ACC112 (cell line): ENCODE measurements at regions not wholly inside any gene's neighbourhood (a gene's known extent, or its start where the extent isn't known, plus 50 kb on each side); places are given as distances from the start of the nearest gene placed in this dataset.
"Not testable (repeated sequence)": the region's sequence is repeated elsewhere in the genome, so short reads cannot be mapped to it uniquely, and the experiment has no call there.

ENCODE experiments used
- H2AFZ ChIP-seq: fragments of 200-600 bp; sonication (generic); one replicate; pipeline ENCODE4 v1.6.0; 2017; ENCODE audit warnings: antibody characterized with exemption, low read length; ENCODE audit not compliant: unreplicated experiment
- H3K27ac ChIP-seq: fragments of 200-600 bp; sonication (generic); 2 replicates; pipeline ENCODE4 v1.5.1; 2014; ENCODE audit warnings: low read depth, mild to moderate bottlenecking, antibody characterized with exemption, low read length, moderate library complexity
- H3K27me3 ChIP-seq: fragments of 200-600 bp; sonication (generic); 2 replicates; pipeline ENCODE4 v1.6.1; 2014; ENCODE audit warnings: mild to moderate bottlenecking, antibody characterized with exemption, low read length, moderate library complexity, mixed read lengths; ENCODE audit not compliant: insufficient read depth
- H3K36me3 ChIP-seq: fragments of 200-600 bp; sonication (generic); 2 replicates; pipeline ENCODE4 v1.6.1; 2016; ENCODE audit warnings: mild to moderate bottlenecking, antibody characterized with exemption, low read length, moderate library complexity, mixed read lengths; ENCODE audit not compliant: insufficient read depth
- H3K4me1 ChIP-seq: fragments of 200-600 bp; sonication (generic); one replicate; pipeline ENCODE4 v1.6.1; 2016; ENCODE audit warnings: low read length, mixed read lengths; ENCODE audit not compliant: insufficient read depth, unreplicated experiment, control insufficient read depth
- H3K4me3 ChIP-seq: fragments of 200-600 bp; sonication (generic); 2 replicates; pipeline ENCODE4 v1.5.1; 2014; ENCODE audit warnings: mild to moderate bottlenecking, low read depth, low read length
- H3K79me2 ChIP-seq: fragments of 200-600 bp; sonication (generic); one replicate; pipeline ENCODE4 v1.6.0; 2016; ENCODE audit warnings: low read length; ENCODE audit not compliant: control insufficient read depth, unreplicated experiment, insufficient read depth

DNA sequence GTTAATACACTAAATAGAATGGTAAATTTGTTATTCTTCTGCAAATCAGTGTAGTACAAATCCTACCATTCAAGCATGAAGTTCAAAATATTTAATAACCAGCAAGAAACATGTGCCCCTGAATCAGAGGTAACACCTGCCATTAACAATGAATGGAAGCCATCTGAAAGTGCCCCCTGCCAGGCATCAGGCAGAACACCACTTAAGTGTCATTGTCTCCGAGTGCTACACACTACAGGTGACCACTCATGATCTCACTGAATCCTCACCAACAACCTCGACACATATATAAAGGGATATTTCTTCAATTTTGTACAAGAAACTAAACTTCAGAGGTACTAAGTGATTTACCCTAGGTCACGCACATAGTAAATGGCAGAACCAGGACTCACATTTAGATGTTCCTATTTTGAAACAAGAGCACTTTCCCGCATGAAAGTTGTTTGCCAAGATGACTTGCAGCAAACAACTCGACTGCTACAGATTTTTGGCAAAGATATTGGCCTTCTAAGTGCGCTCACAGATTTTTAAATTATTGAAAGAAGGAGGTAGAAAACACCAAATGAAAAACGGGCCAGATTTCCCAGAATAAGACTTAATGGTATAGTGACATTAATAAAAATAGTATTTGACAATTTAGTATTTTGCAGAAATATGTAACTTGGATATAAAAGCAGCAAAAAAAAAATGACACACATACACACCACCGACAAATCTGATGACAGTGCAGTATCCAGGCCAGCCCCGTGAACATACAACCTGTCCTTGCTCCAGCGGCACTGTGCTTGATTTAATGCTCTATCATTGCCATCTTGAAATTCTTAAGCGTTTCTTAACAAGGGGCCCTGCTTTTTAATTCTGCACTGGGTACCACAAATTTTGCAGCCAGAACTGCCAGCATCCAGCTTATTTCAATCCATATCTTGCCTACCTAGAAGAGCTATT, 274.5 kb downstream of the ALDH8A1 start:
- Histone ChIP-seq H3K4me3 (no peak overlapping the region), H3K36me3 (no peaks in the 10 kb centered on the region), H2AFZ (no peak overlapping the region), H3K27ac (no peak overlapping the region), H3K27me3 (no peaks in the 10 kb centered on the region), H3K79me2 (no peaks in the 10 kb centered on the region), H3K4me1 (peaks cover 23% of the 10 kb centered on the region)

DNA sequence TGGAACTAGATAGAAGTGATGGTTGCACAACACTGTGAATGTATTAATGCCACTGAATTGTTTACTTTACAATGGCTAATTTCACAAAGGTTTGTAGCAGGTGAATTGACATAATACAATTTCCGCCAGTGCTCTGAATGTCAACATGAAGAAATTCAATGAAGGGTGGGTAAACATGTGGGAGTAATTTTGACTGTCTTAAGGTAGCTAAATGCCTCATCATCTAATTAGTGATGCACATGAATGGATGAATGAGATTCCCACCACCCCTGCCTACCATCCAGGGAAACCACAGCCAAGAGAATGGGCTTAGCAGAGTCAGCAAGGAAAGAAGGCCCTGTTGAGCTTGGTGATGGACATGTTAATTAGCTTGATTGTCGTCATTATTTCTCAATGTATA, 275.3 kb downstream of the ALDH8A1 start:
- Histone ChIP-seq H3K4me3 (no peak overlapping the region), H2AFZ (no peak overlapping the region), H3K27me3 (no peaks in the 10 kb centered on the region), H3K4me1 (peaks cover 23% of the 10 kb centered on the region), H3K79me2 (no peaks in the 10 kb centered on the region), H3K36me3 (no peaks in the 10 kb centered on the region), H3K27ac (no peak overlapping the region)

DNA sequence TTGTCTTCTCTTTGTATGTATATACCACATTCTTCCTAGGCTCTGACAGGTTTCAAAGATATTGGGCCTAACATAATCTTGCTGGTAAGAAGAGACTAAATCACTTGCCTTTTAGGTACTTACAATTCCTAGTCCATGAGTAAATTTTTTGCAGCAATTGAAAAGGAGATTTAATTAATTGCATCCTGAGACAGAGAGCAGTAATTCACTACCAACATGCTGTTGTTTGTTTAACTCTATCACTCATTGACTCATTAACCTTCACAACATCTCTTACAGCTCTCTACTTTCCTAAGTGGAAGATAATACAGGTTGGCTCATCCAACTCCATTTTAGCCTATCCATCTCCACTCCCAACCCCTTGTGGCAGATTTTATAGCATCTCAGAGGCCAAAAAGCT, 280.4 kb downstream of the ALDH8A1 start:
- no peak overlapping the region for H2AFZ ChIP-seq
- H3K36me3 ChIP-seq = no peaks in the 10 kb centered on the region
- H3K79me2 ChIP-seq = no peaks in the 10 kb centered on the region
- no peak overlapping the region for H3K4me3 ChIP-seq
- peaks cover 5% of the 10 kb centered on the region for H3K4me1 ChIP-seq
- no peaks in the 10 kb centered on the region for H3K27me3 ChIP-seq
- no peak overlapping the region for H3K27ac ChIP-seq

DNA sequence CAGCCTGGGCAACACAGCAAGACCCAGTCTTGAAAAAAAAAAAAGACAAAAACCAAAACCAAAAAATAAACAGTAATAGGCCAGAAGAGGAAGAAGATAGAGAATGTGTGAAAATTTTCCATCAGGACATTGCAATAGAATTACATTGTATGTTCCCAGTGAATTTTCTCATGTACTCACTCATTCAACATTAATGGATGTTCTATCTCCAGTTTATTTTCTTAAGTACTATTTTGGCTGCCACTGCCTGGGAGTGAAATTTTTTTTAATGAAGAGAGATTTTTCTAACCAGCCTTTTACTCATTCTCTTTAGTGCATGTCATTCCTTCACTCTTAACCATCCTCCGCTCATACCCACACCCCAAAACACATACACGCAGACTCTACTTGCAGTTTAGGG, 282.8 kb downstream of the ALDH8A1 start:
- Histone ChIP-seq H3K36me3 (no peaks in the 10 kb centered on the region), H3K27ac (no peak overlapping the region), H3K4me1 (no peaks in the 10 kb centered on the region), H3K4me3 (no peak overlapping the region), H3K27me3 (no peaks in the 10 kb centered on the region), H2AFZ (no peak overlapping the region), H3K79me2 (no peaks in the 10 kb centered on the region)

DNA sequence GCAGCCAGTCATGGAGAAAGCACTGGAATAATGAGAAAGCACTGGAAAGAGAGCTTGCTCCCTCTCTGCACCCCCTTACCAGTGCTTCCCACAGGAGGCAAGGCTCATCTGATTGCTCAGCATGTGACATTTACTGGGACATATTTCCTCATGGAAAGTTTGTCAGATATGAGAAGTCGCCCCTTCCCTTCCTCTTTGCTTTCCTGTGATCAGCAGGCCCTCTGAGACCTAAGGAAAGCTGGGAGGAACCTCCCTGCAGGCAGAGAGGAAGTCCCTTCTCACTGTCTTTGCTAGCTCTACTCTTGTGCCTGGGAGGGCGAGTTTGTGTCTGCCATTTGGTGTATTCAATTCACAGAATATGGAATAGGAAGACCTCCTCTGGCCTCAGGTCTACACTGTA, 283.8 kb downstream of the ALDH8A1 start:
- no peak overlapping the region for H3K27ac ChIP-seq

DNA sequence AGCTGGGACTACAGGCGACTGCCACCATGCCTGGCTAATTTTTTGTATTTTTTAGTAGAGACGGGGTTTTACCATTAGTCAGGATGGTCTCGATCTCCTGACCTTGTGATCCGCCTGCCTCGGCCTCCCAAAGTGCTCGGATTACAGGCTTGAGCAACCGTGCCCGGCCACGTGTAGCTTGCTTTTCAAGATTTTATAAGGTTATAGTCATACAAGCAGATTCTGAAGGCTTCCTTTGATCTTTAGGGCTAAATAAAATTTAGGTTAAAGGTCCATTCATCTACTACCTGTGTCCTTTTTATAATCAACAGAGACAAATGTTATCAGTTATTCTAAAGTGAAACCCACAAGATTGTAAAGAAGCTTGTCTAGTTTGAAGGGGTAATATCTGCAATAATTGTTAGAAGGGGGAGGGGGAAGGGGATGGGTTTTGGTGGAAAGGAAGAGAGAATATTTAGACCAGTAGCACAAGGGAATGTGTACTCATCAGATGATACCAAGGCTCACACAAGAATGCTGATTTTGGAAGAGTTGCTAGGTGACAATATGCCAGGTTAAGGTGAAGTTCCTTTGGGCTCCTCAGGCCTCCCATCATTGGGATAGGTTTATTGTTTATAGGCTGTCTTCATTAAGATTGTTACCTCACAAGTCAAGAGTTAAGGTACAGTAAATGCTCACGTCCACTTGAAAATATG, 284.7 kb downstream of the ALDH8A1 start:
- H3K27me3 ChIP-seq = no peaks in the 10 kb centered on the region
- no peaks in the 10 kb centered on the region for H3K36me3 ChIP-seq
- no peak overlapping the region for H3K4me3 ChIP-seq
- H3K79me2 ChIP-seq = no peaks in the 10 kb centered on the region
- H2AFZ ChIP-seq = no peak overlapping the region
- no peak overlapping the region for H3K27ac ChIP-seq
- no peaks in the 10 kb centered on the region for H3K4me1 ChIP-seq

More for the DNA sequence above, 283.8 kb downstream of the ALDH8A1 start:
- Histone ChIP-seq H3K4me3 (no peak overlapping the region), H3K27me3 (no peaks in the 10 kb centered on the region), H3K79me2 (no peaks in the 10 kb centered on the region), H3K36me3 (no peaks in the 10 kb centered on the region), H3K4me1 (no peaks in the 10 kb centered on the region), H2AFZ (no peak overlapping the region)

DNA sequence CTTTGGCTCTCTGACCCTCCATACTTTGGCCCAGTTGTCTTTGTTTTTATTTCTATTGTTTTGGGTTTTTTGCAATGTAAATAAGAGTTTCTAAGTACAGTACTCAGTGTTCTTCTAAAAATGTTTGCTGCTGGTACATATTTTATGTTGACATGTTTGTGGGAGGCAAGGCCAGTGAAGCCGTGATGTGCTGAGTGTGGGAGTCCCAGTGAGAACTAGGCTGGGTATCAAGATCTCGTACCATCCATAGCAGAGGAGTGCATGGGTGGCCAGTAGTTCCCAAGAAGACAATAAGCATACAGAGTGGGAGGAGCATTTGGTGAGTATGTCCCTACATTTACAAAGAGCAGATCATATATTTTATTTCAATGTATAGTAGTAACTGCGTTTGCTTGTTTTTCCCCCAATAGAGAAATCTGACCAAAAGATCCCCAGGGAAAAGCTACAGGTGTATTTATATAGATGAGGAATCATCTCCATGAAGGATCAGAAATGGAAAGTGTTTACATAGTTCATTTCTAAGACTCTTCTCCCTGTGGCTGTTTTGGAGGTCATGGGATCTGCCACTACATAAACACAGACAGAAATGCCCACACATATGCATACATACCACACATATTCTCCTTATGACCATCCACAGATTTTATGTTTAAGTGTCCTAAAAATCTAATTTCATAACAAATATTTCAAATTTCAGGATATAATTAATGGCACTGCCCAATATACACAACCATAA, 285.9 kb downstream of the ALDH8A1 start:
- H3K4me1 ChIP-seq = no peaks in the 10 kb centered on the region
- H3K79me2 ChIP-seq = no peaks in the 10 kb centered on the region
- no peak overlapping the region for H3K27ac ChIP-seq
- H2AFZ ChIP-seq = no peak overlapping the region
- H3K4me3 ChIP-seq = no peak overlapping the region
- no peaks in the 10 kb centered on the region for H3K27me3 ChIP-seq
- no peaks in the 10 kb centered on the region for H3K36me3 ChIP-seq

DNA sequence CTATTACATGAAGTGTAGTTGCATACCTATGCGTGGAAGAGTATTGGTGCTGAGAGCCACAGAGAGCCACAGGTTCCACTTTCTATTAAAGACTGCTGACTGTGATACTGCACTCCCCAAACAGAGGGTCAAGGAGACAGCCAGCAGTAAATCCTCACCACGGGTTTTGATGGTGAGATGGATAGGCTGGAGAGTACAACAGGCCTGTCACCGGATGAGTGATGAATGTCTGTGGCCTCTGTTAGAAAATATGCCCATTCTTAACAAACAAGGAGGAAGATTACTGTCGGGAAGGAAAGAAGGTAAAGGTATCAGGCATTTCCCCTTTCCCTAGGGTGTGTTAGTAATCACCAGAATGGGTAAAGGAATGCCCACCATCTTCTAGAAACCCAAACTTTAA, 286.5 kb downstream of the ALDH8A1 start:
- Histone ChIP-seq H3K4me1 (peaks cover 6% of the 10 kb centered on the region), H3K27ac (no peak overlapping the region), H3K4me3 (no peak overlapping the region), H3K27me3 (no peaks in the 10 kb centered on the region), H3K79me2 (no peaks in the 10 kb centered on the region), H3K36me3 (no peaks in the 10 kb centered on the region), H2AFZ (no peak overlapping the region)

DNA sequence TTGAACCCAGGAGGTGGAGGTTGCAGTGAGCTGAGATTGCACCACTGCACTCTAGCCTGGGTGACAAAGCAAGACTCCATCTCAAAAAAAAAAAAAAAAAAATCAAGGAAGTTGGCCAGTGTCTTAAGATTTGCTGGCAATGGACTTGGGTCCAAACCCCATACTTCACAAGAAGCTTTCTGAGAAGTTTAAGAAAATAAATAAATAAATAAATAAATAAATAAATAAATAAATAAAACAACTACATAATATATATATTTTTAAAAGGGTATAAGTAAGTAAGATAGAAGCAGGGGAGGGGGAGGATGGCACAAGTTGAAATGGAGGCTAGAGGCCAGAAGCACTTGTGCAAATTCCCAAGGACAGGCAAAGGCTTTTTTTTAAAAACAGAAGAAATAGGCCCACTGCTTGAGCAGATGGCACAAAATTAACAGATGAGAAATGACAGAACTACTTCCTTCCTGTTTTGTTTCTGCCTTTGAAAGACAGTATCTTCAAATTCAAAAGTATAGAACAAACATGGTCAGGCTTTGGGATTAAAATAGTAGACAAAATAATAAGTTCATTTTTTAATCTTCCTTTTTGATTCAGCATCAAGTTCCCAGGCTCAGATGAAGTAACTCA, 287.7 kb downstream of the ALDH8A1 start:
- Histone ChIP-seq H3K79me2 (no peaks in the 10 kb centered on the region), H3K36me3 (no peaks in the 10 kb centered on the region), H3K27ac (no peak overlapping the region), H3K4me3 (no peak overlapping the region), H3K27me3 (no peaks in the 10 kb centered on the region), H3K4me1 (peaks cover 14% of the 10 kb centered on the region), H2AFZ (no peak overlapping the region)

DNA sequence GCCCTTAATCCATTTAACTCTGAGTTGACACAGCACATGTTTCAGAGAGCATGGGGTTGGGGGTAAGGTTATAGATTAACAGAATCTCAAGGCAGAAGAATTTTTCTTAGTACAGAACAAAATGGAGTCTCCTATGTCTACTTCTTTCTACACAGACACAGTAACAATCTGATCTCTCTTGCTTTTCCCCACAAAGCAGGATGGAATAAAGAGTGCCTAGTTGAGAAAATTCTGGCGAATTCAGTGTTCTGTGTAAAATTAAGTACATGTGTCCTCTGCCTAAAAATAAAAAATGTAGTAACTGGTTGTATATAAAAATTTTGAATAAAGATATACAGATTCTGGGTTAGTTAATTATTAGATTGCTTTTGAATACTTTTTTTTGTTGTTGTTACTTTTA, 290.0 kb downstream of the ALDH8A1 start:
- H3K27me3 ChIP-seq, H3K36me3 ChIP-seq, H3K4me3 ChIP-seq, H3K79me2 ChIP-seq, H3K27ac ChIP-seq, H2AFZ ChIP-seq: not testable (repeated sequence)
- peaks cover 14% of the 10 kb centered on the region for H3K4me1 ChIP-seq
